Astrocyte (in vitro differentiated cells and primary cell): ENCODE measurements at regions not wholly inside any gene's neighbourhood (a gene's known extent, or its start where the extent isn't known, plus 50 kb on each side); places are given as distances from the start of the nearest gene placed in this dataset.

Experiments used
- DNase-seq: peaks from one replicate; pipeline ENCODE4 v3.0.0-alpha.2; 2010; ENCODE audit warnings: low read depth
- FAIRE-seq: peaks from 2 replicates; lab custom pipeline; 2011; peaks lifted over from hg19 to GRCh38; lab: Jason Lieb, UNC
- H2AFZ ChIP-seq: 2 replicates; pipeline ENCODE4 v1.6.0; 2012; ENCODE audit warnings: low read depth, low read length, inconsistent platforms
- H3K27ac ChIP-seq: 2 replicates; pipeline ENCODE4 v1.5.1; 2011; ENCODE audit warnings: low read depth, low read length, inconsistent platforms
- H3K27me3 ChIP-seq: 2 replicates; pipeline ENCODE4 v1.6.0; 2011; ENCODE audit warnings: low read length, inconsistent platforms; ENCODE audit not compliant: insufficient read depth
- H3K36me3 ChIP-seq: 2 replicates; pipeline ENCODE4 v1.5.1; 2011; ENCODE audit warnings: low read length, inconsistent platforms; ENCODE audit not compliant: insufficient read depth
- H3K4me1 ChIP-seq: 2 replicates; pipeline ENCODE4 v1.5.1; 2011; ENCODE audit warnings: low read length, inconsistent platforms; ENCODE audit not compliant: insufficient read depth
- H3K4me2 ChIP-seq: 2 replicates; pipeline ENCODE4 v1.6.0; 2012; ENCODE audit warnings: low read length, inconsistent platforms
- H3K4me3 ChIP-seq: 2 replicates; pipeline ENCODE4 v1.5.1; 2011; ENCODE audit warnings: low read depth, mild to moderate bottlenecking, low read length, inconsistent platforms; ENCODE audit not compliant: insufficient read depth
- H3K79me2 ChIP-seq: 2 replicates; pipeline ENCODE4 v1.6.0; 2012; ENCODE audit warnings: mild to moderate bottlenecking, low read length, inconsistent platforms; ENCODE audit not compliant: insufficient read depth
- H3K9ac ChIP-seq: 2 replicates; pipeline ENCODE4 v1.6.0; 2012; ENCODE audit warnings: mild to moderate bottlenecking, low read length, inconsistent platforms
- H3K9me3 ChIP-seq: 2 replicates; pipeline ENCODE4 v1.5.1; 2012; ENCODE audit warnings: low read depth, mild to moderate bottlenecking, low read length, inconsistent platforms; ENCODE audit not compliant: insufficient read depth
- H4K20me1 ChIP-seq: 2 replicates; pipeline ENCODE4 v1.6.0; 2012; ENCODE audit warnings: low read length, inconsistent platforms; ENCODE audit not compliant: insufficient read depth
- H3K27ac Mint-ChIP-seq: one replicate; pipeline ENCODE4 v1.8.0; 2021; ENCODE audit warnings: mild to moderate bottlenecking, mixed read lengths; ENCODE audit not compliant: unreplicated experiment
- H3K27me3 Mint-ChIP-seq: one replicate; pipeline ENCODE4 v1.8.0; 2021; ENCODE audit warnings: low read depth, mixed read lengths; ENCODE audit not compliant: unreplicated experiment
- H3K36me3 Mint-ChIP-seq: one replicate; pipeline ENCODE4 v1.8.0; 2021; ENCODE audit warnings: low read depth, mixed read lengths; ENCODE audit not compliant: unreplicated experiment
- H3K4me1 Mint-ChIP-seq: one replicate; pipeline ENCODE4 v1.8.0; 2021; ENCODE audit warnings: low read depth, mixed read lengths; ENCODE audit not compliant: unreplicated experiment
- H3K4me3 Mint-ChIP-seq: one replicate; pipeline ENCODE4 v1.8.0; 2021; ENCODE audit warnings: mild to moderate bottlenecking, moderate library complexity, mixed read lengths; ENCODE audit not compliant: unreplicated experiment
- H3K9me3 Mint-ChIP-seq: one replicate; pipeline ENCODE4 v1.8.0; 2021; ENCODE audit warnings: mild to moderate bottlenecking, mixed read lengths; ENCODE audit not compliant: unreplicated experiment
- CTCF ChIP-seq: IDR thresholded peaks from 2 replicates; pipeline ENCODE4 v1.5.1; 2011; ENCODE audit warnings: low read depth, mild to moderate bottlenecking, inconsistent platforms, low read length, moderate library complexity; ENCODE audit not compliant: insufficient read depth
- EZH2 ChIP-seq: IDR thresholded peaks from 2 replicates; pipeline ENCODE4 v1.6.1; 2012; ENCODE audit warnings: mild to moderate bottlenecking, low read length, inconsistent platforms; ENCODE audit not compliant: insufficient read depth

- peaks cover 15% of the 10 kb centered on the region for H3K4me1 Mint-ChIP-seq
- Histone ChIP-seq H3K79me2 (no peaks in the 10 kb centered on the region), H3K27me3 (no peaks in the 10 kb centered on the region), H3K9ac (no peak overlapping the region), H3K4me3 (no peak overlapping the region), H3K36me3 (no peaks in the 10 kb centered on the region), H3K4me2 (no peak overlapping the region), H3K9me3 (no peaks in the 10 kb centered on the region), H4K20me1 (no peaks in the 10 kb centered on the region), H3K27ac (no peak overlapping the region), H2AFZ (no peak overlapping the region), H3K4me1 (no peaks in the 10 kb centered on the region)
- H3K4me3 Mint-ChIP-seq = no peak overlapping the region
- H3K27ac Mint-ChIP-seq = no peak overlapping the region
- H3K36me3 Mint-ChIP-seq = no peaks in the 10 kb centered on the region
- no peak for DNase-seq
- TF ChIP-seq EZH2 = no peak
- TF ChIP-seq CTCF = no peak
- H3K9me3 Mint-ChIP-seq = peaks cover 1% of the 10 kb centered on the region
- FAIRE-seq = no peak
- H3K27me3 Mint-ChIP-seq = peaks cover 2% of the 10 kb centered on the region
Measured at GRCh38 chr4:23365871-23366556, 523.8 kb downstream of the PPARGC1A start.

GRCh38 chr4:23365086-23365485 lies 524.8 kb downstream of the PPARGC1A start:
- Mint-ChIP-seq H3K4me1 (peaks cover 15% of the 10 kb centered on the region), H3K4me3 (no peak overlapping the region), H3K36me3 (no peaks in the 10 kb centered on the region), H3K9me3 (peaks cover 1% of the 10 kb centered on the region), H3K27ac (no peak overlapping the region), H3K27me3 (peaks cover 2% of the 10 kb centered on the region)
- no peaks in the 10 kb centered on the region for H3K9me3 ChIP-seq
- TF ChIP-seq CTCF = no peak
- no peak for TF ChIP-seq EZH2
- H3K4me1 ChIP-seq = no peaks in the 10 kb centered on the region
- H3K79me2 ChIP-seq = no peaks in the 10 kb centered on the region
- no peaks in the 10 kb centered on the region for H4K20me1 ChIP-seq
- no peak overlapping the region for H3K4me2 ChIP-seq
- no peak overlapping the region for H3K27ac ChIP-seq
- H3K9ac ChIP-seq = no peak overlapping the region
- H3K27me3 ChIP-seq = no peaks in the 10 kb centered on the region
- H2AFZ ChIP-seq = no peak overlapping the region
- FAIRE-seq (no peak), DNase-seq (no peak)
- H3K36me3 ChIP-seq = no peaks in the 10 kb centered on the region
- H3K4me3 ChIP-seq = no peak overlapping the region

- Mint-ChIP-seq H3K27ac (no peak overlapping the region), H3K9me3 (peaks cover 1% of the 10 kb centered on the region), H3K27me3 (peaks cover 2% of the 10 kb centered on the region), H3K4me1 (peaks cover 12% of the 10 kb centered on the region), H3K4me3 (no peak overlapping the region), H3K36me3 (no peaks in the 10 kb centered on the region)
- Histone ChIP-seq H3K9ac (no peak overlapping the region), H3K27me3 (no peaks in the 10 kb centered on the region), H3K9me3 (no peaks in the 10 kb centered on the region), H3K27ac (no peak overlapping the region), H3K4me1 (no peaks in the 10 kb centered on the region), H2AFZ (no peak overlapping the region), H4K20me1 (no peaks in the 10 kb centered on the region), H3K36me3 (no peaks in the 10 kb centered on the region), H3K79me2 (no peaks in the 10 kb centered on the region), H3K4me2 (no peak overlapping the region), H3K4me3 (no peak overlapping the region)
- no peak for TF ChIP-seq EZH2
- TF ChIP-seq CTCF = no peak
- FAIRE-seq (no peak), DNase-seq (no peak)
Measured at GRCh38 chr4:23364167-23364566, 525.7 kb downstream of the PPARGC1A start.
